ENCODE measurements at regions not wholly inside any gene's neighbourhood (a gene's known extent, or its start where the extent isn't known, plus 50 kb on each side); places are given as distances from the start of the nearest gene placed in this dataset.

DNA sequence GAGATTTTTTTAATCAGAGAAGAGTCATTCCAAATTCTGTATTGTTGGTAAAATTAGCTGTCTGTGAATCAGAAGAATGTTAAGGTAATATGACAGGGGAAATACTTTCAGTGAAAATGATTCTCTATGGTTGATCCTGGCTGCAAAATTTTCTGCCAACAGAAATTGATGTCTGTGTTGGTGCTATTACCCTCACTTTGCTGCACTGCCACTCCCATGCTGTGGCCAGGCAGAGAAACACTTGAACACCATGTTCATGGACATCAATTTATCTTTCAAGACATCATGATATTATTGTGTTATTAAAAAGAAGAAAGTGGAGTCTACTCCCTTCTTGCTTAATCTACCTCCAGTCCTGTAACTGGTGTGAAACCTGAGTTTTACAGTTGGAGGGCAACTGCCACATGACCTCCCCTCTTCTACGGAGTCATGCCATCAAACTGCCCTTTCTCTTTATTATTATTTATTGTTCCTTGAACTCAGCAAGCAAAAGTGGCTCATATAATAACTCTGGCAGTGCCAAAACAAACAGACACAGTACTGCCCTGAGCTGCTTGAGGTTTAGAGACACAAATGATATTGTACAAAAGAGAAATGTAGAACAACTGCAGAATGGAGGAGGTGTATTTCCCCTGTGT is 288.0 kb upstream of the JAG1 start:
- no peak for DNase-seq

- DNase-seq, result no peak
Measured at GRCh38 chr20:10962937-10963336, 289.1 kb upstream of the JAG1 start.

DNA sequence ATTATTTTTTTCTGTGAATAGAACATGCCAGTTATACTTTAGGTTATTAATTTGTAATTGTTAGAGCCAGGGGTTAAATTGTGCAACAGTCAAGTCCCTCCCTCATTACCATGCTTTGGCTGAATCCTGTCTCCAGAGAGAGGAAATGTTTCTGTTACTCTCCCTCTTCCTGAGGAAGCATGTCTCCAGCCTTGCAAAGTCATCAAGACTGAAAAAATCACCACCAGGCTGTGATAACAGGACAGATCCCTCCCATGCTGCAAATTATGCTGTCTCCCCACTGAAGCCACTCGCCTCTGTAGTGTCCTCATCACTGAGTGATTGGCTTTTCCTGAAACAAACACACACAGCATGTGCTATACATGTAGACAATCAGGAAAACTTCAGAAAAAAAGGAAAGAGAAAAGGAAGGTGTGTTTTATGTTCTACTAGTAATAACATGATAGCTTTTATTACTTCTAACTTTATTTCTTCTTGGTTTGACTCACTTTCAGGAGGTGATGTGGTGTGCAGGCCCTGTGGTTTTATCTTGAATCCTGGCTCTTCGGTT is 290.0 kb upstream of the JAG1 start:
- DNase-seq, result no peak

GRCh38 chr20:10965936-10966470 is 292.2 kb upstream of the JAG1 start:
- no peak for DNase-seq

DNA sequence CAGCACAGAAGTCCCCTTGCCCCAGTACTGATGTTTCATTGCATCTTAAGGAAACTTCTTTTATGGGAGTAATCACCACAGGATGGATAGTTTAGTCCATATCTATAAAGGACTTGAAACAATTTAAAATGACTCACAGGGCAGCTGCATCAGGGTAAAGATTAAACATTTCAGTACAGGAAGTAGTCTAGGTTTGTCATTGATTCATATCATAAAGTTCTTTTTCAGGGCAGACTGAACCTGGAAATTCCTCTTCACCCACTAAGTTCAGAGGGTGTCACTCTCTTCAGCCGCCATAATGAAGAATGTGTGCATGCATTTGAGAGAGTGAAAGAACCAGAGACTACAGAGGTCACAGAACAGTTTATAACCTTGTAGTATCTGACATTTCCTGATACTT is 296.3 kb upstream of the JAG1 start:
- no peak for DNase-seq

GRCh38 chr20:10971096-10971495 is 297.3 kb upstream of the JAG1 start:
- no peak for DNase-seq

- no peak for DNase-seq
Measured at GRCh38 chr20:10972219-10972860, 298.5 kb upstream of the JAG1 start.

- no peak for DNase-seq
Measured at GRCh38 chr20:10976051-10976450, 302.3 kb upstream of the JAG1 start.

DNA sequence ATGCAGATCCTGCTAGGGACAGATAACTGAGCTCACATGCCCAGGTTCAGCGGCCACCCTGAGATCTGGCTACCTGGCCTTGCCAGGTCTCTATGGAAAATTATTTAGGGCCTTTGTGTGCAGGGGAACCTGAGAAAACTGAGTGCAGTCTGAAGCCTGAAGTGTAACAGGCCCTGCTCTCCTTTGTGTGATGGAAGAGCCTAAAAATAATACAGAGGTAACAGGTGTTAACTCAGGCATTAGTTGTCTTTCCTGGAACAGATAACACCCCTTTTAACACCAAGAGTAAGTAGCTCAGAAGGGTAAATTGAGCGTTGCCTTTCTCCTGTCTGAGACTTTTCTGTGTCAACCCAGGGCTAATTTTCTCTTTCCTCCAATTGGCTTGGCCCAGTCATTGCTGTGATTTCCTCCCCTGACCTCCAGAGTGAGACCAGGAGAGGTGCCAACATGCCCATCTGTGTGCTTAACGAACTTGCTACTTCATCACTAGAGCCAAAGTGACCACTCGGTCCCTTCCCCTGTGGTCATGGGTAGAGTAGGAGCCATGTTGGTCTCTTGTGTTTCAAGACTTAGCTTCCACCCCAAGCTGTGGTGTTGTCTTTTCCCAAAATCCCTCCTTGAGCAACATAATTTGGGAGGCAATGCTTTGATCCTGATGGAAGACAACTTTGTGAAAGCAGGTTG is 304.4 kb upstream of the JAG1 start:
- no peak for DNase-seq

DNA sequence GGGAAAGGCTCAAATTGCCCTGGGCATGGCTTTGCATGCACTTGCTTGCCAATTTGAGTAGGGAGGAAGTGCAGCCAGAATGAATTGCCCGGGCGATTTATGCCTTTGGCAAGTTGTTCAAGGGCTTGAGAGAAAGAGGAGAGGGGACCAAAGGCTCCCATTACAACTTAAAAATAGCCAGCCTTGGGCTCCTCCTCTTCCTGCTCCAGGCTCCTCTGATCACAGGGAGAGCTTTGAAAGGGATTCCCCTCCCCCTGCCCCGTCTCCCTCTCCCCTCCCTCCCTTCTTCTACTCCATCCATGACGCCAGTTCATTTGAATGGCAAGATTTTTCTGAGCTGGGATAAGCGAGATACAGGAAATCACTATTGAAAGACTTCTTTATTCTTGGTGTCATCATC is 304.9 kb upstream of the JAG1 start:
- no peak for DNase-seq

DNA sequence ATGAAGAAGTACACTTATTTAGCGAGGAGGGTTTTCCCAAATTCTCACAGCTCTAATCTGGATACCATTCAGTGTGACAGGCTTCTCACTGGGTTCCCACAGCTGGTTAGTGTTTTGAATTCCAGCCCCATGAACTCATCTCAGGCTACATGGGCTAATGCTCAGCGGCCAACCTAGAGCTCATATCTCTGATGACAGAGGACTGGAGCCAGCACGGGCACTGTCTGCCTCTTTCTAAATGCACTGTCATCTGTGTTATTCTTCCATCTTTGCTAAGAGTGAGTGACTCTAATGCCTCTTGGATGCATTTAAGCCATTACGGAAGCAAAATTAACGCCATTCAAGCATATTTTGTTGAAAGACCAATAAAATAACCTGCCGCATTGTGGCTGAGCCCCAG is 308.9 kb upstream of the JAG1 start:
- DNase-seq, result no peak

DNA sequence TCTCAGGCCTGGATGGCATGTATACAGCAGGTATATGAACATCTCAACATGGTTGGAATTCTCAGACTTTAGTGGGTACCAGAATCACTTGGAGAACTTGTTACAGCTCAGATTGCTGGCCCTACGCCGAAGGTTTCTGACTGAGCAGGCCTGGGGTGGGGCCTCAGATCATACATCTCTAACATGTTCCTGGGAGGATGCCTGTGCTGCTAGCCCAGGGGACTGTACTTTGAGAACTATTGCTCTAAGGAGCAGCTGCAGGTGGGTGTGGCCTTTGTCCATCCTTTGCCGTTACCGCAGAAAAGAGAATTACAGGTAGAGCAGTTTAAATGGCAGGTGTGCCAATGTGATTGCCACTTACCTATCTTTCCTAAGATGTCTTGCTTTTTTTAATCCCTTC is 310.5 kb upstream of the JAG1 start:
- DNase-seq, result no peak

GRCh38 chr20:10984913-10985312 is 311.1 kb upstream of the JAG1 start:
- DNase-seq, result no peak

DNA sequence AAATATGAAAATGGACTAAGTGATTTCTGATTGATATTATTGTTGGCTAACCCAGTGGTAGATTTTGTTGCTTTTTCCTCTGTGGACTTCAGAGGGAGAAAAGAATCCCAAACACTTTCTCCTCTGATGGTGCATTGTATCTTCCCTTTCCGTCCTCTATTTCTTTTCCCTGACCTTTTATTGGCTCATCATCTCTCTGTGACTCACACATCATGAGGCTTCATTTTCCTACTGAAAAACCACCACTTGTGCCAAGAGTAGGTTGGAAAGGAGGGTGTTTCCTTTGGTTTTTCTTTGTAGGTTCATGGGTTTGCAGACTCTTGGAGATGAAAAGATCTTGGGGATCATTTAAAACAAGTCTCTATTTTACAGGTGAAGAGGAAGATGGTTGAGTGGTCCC is 311.7 kb upstream of the JAG1 start:
- DNase-seq, result no peak

GRCh38 chr20:10986586-10986985 is 312.8 kb upstream of the JAG1 start:
- no peak for DNase-seq

DNA sequence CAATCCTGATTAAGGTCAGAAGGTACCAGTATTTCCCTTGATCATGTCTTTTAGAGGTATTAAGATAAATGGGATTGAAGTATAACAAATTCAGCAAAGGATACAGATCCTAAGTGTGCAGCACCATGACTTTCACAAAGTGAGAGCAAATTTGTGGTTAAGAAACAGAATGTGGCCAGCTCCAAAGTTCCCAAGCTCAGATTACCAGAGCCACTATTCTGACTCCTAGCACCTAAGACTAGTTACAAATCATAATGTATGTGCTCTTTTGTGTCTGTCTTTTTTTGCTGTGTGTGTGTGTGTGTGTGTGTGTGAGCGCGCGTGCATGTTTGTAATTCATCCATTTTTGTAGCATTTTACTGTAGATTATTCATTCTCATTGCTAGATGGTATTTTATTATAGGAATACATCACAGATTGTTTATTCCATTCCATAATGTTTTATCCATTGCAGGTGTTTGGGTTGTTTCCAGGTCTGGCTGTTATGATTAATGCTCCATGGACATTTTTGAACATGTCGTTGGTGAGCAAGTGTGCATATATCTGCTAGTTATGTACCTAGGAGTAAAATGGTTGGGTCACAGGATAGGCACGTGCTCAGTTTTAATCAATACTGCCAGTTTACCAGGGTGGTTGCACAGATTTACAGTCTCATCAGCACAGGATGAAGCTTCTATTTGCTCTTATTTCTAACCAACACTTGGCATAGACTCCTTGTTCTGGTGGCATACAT is 314.0 kb upstream of the JAG1 start:
- no peak for DNase-seq

- no peak for DNase-seq
Measured at GRCh38 chr20:10990625-10991382, 317.0 kb upstream of the JAG1 start.

DNA sequence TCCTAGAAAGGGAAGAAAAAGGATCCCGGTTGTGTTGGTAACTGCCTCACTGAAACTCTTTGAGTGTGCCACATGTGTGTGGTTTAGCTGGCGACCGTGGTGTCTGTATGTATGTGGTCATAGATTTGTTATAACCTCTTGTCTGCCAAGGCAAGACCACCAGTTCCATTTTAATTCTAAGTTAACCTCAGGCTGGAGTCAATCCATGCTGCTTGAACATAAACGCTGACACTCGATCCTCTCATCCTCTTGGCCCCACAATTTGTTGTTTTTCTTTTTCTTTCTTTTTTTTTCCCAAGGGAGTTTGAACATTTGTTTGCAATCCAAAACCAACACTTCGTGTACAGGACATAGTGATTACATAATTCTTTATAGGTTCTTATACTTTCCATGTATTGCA is 318.9 kb upstream of the JAG1 start:
- no peak for DNase-seq

- no peak for DNase-seq
Measured at GRCh38 chr20:10994991-10995700, 321.3 kb upstream of the JAG1 start.

GRCh38 chr20:10998476-10998875 is 324.7 kb upstream of the JAG1 start:
- no peak for DNase-seq

DNA sequence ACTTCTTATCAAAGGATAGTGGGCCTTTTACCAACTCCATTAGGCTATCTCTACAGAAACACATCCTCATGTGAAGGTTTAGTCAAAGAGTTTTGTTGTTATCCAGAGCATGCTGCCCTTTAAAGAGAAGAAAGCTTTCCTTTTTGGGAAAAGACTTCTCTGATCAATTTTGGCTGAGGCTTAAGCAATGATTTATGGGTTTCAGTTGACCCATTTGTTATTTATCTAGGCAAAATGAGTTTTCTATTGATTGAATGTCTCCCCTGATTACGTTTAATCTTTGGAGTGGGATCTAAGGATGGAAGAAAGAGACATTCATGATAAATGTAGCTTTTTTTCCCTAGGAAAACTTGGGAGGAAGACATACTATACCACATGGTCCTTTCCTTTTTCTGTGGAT is 326.6 kb upstream of the JAG1 start:
- DNase-seq, result no peak

DNA sequence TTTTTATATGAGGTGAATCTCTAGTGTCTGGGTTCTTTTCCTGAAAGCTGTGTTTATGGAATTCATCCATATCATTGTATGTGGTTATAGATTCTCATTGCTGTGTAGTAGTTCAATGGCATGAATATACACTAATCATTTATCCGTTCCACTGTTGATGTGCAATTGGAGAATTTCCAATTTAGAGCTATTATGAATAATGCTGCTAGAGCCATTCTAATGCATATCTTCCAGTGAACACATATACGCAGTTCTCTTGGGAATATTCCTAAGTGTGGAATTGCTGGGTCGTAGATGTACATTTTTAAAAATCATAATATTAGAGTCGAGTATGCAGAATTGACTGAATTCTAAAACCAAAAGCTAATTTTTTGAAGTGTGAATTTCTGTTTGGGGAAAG is 327.5 kb upstream of the JAG1 start:
- DNase-seq, result no peak
